Ovary (tissue), 7 donors: ENCODE measurements at regions not wholly inside any gene's neighbourhood (a gene's known extent, or its start where the extent isn't known, plus 50 kb on each side); places are given as distances from the start of the nearest gene placed in this dataset.

Experiments used
- DNase-seq, 5 donors: peaks; one replicate each; pipeline ENCODE4 v3.0.0-alpha.2; 2019 to 2020
- H3K27ac ChIP-seq, 2 donors: fragments of 200-600 bp; one replicate each; pipeline versions ENCODE4 v1.5.1 to v1.8.0; 2019 to 2022
- H3K27me3 ChIP-seq: fragments of 200-600 bp; one replicate; pipeline ENCODE4 v1.8.0; 2022
- H3K36me3 ChIP-seq: fragments of 200-600 bp; sonication (generic); one replicate; pipeline ENCODE4 v1.5.1; 2019
- H3K4me1 ChIP-seq: one replicate; pipeline ENCODE4 v1.8.1; 2013; ENCODE audit warnings: mild to moderate bottlenecking, moderate library complexity; ENCODE audit not compliant: insufficient read depth
- H3K4me3 ChIP-seq: fragments of 200-600 bp; sonication (generic); one replicate; pipeline ENCODE4 v1.5.1; 2017
- H3K9me3 ChIP-seq, 2 donors: fragments of 200-600 bp in 1 of 2; sonication (generic) in 1 of 2; one replicate each; pipeline versions ENCODE4 v1.5.1 to v1.8.1; 2013 to 2019; ENCODE audit warnings: mild to moderate bottlenecking in 1 of 2, moderate library complexity in 1 of 2
- EP300 ChIP-seq: sonication (generic); formaldehyde crosslinking; IDR thresholded peaks from one replicate; pipeline ENCODE4 v1.6.1; 2017; ENCODE audit warnings: antibody characterized with exemption
- POLR2A ChIP-seq: fragments of 450-650 bp; IDR thresholded peaks from one replicate; pipeline ENCODE4 v1.6.1; 2017; ENCODE audit warnings: antibody characterized with exemption, mild to moderate bottlenecking, moderate library complexity
- WGBS, 3 donors: extraction: QIAGEN DNeasy Blood & Tissue Kit in 1 of 3; methylation state at CpG; one replicate each; pipeline versions ENCODE4 v1.1.5 to v1.1.7; 2013 to 2017; 5-methylcytosine and 5-hydroxymethylcytosine counted together
- intact Hi-C, 4 donors: fragments of 100-400 bp; cut with DNase I; formaldehyde crosslinking; loops; one replicate each; pipeline versions ENCODE4 v1.11.0 to v1.15.1; 2022 to 2023
- TF ChIP-seq, protein P1 (sequence below), 3 donors: fragments of 450-650 bp in 2 of 3; fragments of 200-600 bp in 1 of 3; IDR thresholded peaks; one replicate each; pipeline versions ENCODE4 v1.5.1 to v1.8.0; 2016 to 2022; ENCODE audit warnings: antibody characterized with exemption in 3 of 3, mild to moderate bottlenecking in 1 of 3
- donor health status: DM: no; HTN: no; CAD: no; lungs with moderate emphysema.
- donor health status: DM: no; HTN: no; CAD: no.
- donor health status: Bipolar disorder and iron deficiency.
- donor health status: DM: no; HTN: no; CAD: no.
- donor health status: DM: yes; HTN: yes; CAD: no.

DNA sequence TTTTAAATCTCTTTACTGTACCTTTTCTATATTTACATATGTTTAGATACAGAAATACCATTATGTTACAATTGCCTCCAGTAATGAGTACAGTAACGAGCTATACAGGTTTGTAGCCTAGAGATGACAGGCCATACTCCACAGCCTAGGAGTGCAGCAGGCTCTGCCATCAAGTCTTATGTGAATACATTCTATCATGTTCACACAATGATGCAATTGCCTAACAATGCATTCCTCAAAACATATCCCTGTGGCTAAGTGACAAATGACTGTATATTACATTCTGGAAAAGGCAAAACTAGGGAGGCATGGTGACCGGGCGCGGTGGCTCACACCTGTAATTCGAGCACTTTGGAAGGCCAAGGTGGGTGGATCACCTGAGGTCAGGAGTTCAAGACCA lies 192.4 kb upstream of the IGF1R start:
- no peak overlapping the region for H3K27ac ChIP-seq
- H3K27me3 ChIP-seq = no peaks in the 10 kb centered on the region
- H3K4me1 ChIP-seq = no peaks in the 10 kb centered on the region
- H3K36me3 ChIP-seq = no peaks in the 10 kb centered on the region
- no peak for DNase-seq
- TF ChIP-seq EP300 (no peak), POLR2A (no peak)
- TF ChIP-seq, protein P1, sequence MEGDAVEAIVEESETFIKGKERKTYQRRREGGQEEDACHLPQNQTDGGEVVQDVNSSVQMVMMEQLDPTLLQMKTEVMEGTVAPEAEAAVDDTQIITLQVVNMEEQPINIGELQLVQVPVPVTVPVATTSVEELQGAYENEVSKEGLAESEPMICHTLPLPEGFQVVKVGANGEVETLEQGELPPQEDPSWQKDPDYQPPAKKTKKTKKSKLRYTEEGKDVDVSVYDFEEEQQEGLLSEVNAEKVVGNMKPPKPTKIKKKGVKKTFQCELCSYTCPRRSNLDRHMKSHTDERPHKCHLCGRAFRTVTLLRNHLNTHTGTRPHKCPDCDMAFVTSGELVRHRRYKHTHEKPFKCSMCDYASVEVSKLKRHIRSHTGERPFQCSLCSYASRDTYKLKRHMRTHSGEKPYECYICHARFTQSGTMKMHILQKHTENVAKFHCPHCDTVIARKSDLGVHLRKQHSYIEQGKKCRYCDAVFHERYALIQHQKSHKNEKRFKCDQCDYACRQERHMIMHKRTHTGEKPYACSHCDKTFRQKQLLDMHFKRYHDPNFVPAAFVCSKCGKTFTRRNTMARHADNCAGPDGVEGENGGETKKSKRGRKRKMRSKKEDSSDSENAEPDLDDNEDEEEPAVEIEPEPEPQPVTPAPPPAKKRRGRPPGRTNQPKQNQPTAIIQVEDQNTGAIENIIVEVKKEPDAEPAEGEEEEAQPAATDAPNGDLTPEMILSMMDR (IDR thresholded peaks at IDR 0.05) = no peak
- no peak overlapping the region for H3K4me3 ChIP-seq
- whole genome bisulfite sequencing, 3 donors = 88 to 91% (median 90%) methylated on average over 5 of the region's 5 CpGs
- no peaks in the 10 kb centered on the region for H3K9me3 ChIP-seq
- intact Hi-C loops = no loop called here

DNA sequence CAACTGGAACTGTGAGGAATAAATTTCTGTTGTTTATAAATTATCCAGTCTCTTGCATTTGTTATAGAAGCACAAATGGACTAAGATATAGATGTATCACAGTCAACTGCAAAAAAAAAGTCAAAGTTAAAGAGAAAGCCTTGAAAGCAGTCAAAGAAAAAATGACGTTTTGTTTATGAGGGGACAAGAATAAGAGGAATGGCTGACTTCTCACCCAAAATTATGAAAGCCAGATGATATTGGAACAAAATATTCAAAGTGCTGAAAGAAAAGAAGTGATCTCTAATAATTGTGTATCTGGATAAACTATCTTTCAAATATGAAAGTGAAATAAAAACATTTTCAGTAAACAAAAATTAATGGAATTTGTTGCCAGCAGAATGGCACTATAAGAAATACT lies 171.8 kb upstream of the IGF1R start:
- Histone ChIP-seq H3K27ac (no peak overlapping the region), H3K4me3 (no peak overlapping the region), H3K27me3 (no peaks in the 10 kb centered on the region), H3K9me3 (no peaks in the 10 kb centered on the region), H3K36me3 (no peaks in the 10 kb centered on the region), H3K4me1 (no peaks in the 10 kb centered on the region)
- TF ChIP-seq, protein P1 (IDR thresholded peaks at IDR 0.05) = no peak
- no peak for TF ChIP-seq EP300
- no peak for TF ChIP-seq POLR2A
- 63 to 80% (median 72%) methylated on average over 1 of the region's 1 CpG for WGBS, 3 donors
- intact Hi-C loops = no loop called here
- DNase-seq = no peak

DNA sequence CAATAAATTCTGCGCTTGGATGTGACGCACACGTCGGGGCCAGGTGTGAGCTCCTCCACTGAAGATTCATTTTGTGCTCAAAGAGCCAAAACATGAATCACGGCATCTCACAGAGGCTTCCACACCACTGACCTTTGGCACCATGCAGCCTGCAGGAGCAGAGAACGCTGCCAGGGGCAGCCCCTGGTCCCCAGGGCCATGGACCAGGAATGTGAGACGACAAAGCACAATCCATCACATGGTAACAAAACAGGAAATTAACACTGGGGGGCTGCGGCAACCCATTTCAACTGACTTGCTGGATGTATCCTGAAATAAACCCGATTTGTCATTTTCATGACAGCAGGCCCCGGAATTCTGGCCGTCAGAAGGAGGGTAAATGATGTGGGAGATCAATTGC lies 167.5 kb upstream of the IGF1R start:
- Histone ChIP-seq H3K36me3 (no peaks in the 10 kb centered on the region), H3K9me3 (no peaks in the 10 kb centered on the region), H3K4me1 (no peaks in the 10 kb centered on the region), H3K27me3 (no peaks in the 10 kb centered on the region), H3K4me3 (no peak overlapping the region), H3K27ac (no peak overlapping the region)
- intact Hi-C loops = no loop called here
- DNase-seq = no peak
- 47 to 51% (median 49%) methylated on average over 11 of the region's 11 CpGs for WGBS, 3 donors
- TF ChIP-seq POLR2A (no peak), EP300 (no peak)
- TF ChIP-seq, protein P1 (IDR thresholded peaks at IDR 0.05) = no peak

DNA sequence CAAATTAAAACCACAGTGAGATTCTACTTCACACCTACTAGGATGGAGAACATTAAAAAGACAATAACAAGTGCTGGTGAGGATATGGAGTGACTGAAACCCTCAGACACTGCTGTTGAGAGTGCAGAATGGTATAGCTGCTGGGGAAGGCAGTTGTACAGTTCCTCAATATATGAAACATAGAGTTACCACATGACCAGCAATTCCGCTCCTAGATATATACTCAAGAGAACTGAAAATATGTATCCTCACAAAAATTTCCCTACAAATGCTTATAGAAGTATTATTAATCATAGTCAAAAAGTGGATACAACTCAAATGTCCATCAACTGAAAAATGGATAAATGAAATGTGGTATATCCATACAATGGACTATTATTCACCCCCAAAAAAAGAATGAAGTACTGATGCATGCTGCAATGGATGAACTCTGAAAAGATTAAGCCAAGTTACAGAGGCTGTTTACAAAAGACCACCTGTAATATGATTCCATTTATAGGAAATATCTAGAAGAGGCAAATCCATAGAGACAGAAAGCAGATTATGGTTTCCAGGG lies 164.7 kb upstream of the IGF1R start:
- intact Hi-C loops = no loop called here

More for the DNA sequence above, 164.7 kb upstream of the IGF1R start:
- no peak overlapping the region for H3K4me3 ChIP-seq
- no peaks in the 10 kb centered on the region for H3K4me1 ChIP-seq
- H3K36me3 ChIP-seq = no peaks in the 10 kb centered on the region
- H3K27me3 ChIP-seq = no peaks in the 10 kb centered on the region
- DNase-seq = no peak
- no peaks in the 10 kb centered on the region for H3K9me3 ChIP-seq
- WGBS, 3 donors = 85 to 98% (median 93%) methylated on average over 1 of the region's 1 CpG
- TF ChIP-seq, protein P1 (IDR thresholded peaks at IDR 0.05) = no peak
- TF ChIP-seq POLR2A = no peak
- no peak for TF ChIP-seq EP300
- no peak overlapping the region for H3K27ac ChIP-seq
